KMS-11 (cell line): ENCODE measurements at regions not wholly inside any gene's neighbourhood (a gene's known extent, or its start where the extent isn't known, plus 50 kb on each side); places are given as distances from the start of the nearest gene placed in this dataset.

Experiments used
- H2AFZ ChIP-seq: fragments of 200-600 bp; sonication (generic); 2 replicates; pipeline ENCODE4 v1.6.1; 2016; ENCODE audit warnings: antibody characterized with exemption, mixed run types, low read depth
- H3K27ac ChIP-seq: fragments of 200-600 bp; sonication (generic); 2 replicates; pipeline ENCODE4 v1.6.1; 2016; ENCODE audit warnings: mild to moderate bottlenecking, mixed run types
- H3K27me3 ChIP-seq: fragments of 200-600 bp; sonication (generic); 2 replicates; pipeline ENCODE4 v1.6.1; 2017; ENCODE audit warnings: mild to moderate bottlenecking, low read depth, mixed run types, moderate library complexity; ENCODE audit not compliant: insufficient read depth
- H3K36me3 ChIP-seq: fragments of 200-600 bp; sonication (generic); 2 replicates; pipeline ENCODE4 v1.6.1; 2017; ENCODE audit warnings: mild to moderate bottlenecking, mixed run types; ENCODE audit not compliant: insufficient read depth
- H3K4me1 ChIP-seq: fragments of 200-600 bp; sonication (generic); 2 replicates; pipeline ENCODE4 v1.6.1; 2016; ENCODE audit warnings: mild to moderate bottlenecking, low read depth, mixed run types; ENCODE audit not compliant: poor library complexity, severe bottlenecking
- H3K4me2 ChIP-seq: fragments of 200-600 bp; sonication (generic); 2 replicates; pipeline ENCODE4 v1.7.0; 2016; ENCODE audit warnings: mild to moderate bottlenecking, mixed run types
- H3K4me3 ChIP-seq: fragments of 200-600 bp; sonication (generic); IDR thresholded peaks from 2 replicates; pipeline ENCODE4 v1.6.1; 2017; ENCODE audit warnings: low read depth, low read length, mixed read lengths; ENCODE audit not compliant: insufficient read depth
- H3K79me2 ChIP-seq: fragments of 200-600 bp; sonication (generic); 2 replicates; pipeline ENCODE4 v1.6.1; 2016; ENCODE audit warnings: low read depth, mixed run types; ENCODE audit not compliant: insufficient read depth
- H3K9ac ChIP-seq: fragments of 200-600 bp; sonication (generic); 2 replicates; pipeline ENCODE4 v1.6.1; 2016; ENCODE audit warnings: mild to moderate bottlenecking, mixed run types
- H4K20me1 ChIP-seq: fragments of 200-600 bp; sonication (generic); 2 replicates; pipeline ENCODE4 v1.6.1; 2016; ENCODE audit warnings: mild to moderate bottlenecking, mixed run types; ENCODE audit not compliant: insufficient read depth
- TF ChIP-seq, protein P1 (sequence below): fragments of 200-600 bp; sonication (generic); conservative IDR thresholded peaks from 2 replicates; pipeline ENCODE4 v1.6.1; 2017; ENCODE audit warnings: low read depth, mild to moderate bottlenecking, antibody characterized with exemption, low read length, moderate library complexity, mixed read lengths

DNA sequence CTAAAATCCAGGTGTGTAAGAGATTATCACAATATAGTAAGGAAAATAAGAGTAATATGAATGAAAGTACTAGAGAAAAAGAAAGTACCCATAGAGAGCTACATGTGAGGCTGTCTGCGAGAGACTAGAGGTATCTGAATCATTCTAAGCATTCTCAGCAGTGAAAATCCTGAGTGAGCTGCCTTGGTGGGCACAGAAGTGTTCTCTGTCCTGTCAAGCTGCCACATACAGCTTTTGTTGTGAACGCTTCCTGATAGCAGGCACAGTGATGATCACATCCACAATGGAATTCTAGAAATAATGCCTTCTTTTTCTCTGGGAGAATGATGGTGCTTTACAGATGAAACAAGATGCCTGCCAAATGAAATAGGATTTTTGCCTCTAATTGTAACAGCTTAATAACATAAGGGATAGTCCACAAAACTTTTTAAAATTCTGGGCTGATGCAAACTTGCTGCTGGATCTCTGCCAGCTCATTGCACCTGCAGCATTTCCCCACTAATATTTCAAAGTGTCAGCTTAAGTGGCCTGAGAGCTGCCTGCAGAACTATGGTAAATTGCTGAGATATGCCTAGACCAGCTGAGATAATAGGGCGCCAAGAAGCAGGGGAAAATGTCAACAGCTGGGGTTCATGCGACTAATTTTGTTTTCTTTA lies 620.5 kb downstream of the DOK5 start:
- Histone ChIP-seq H3K27me3 (no peaks in the 10 kb centered on the region), H3K36me3 (no peaks in the 10 kb centered on the region), H3K4me2 (peak overlapping the region; percentile 68), H3K4me3 (no peak overlapping the region), H4K20me1 (no peaks in the 10 kb centered on the region), H3K79me2 (no peaks in the 10 kb centered on the region), H3K4me1 (peaks cover 45% of the 10 kb centered on the region), H3K27ac (peak overlapping the region; percentile 60), H2AFZ (peak overlapping the region; percentile 21; the same call in 1 of the 2 replicates), H3K9ac (no peak overlapping the region)
- TF ChIP-seq, protein P1, sequence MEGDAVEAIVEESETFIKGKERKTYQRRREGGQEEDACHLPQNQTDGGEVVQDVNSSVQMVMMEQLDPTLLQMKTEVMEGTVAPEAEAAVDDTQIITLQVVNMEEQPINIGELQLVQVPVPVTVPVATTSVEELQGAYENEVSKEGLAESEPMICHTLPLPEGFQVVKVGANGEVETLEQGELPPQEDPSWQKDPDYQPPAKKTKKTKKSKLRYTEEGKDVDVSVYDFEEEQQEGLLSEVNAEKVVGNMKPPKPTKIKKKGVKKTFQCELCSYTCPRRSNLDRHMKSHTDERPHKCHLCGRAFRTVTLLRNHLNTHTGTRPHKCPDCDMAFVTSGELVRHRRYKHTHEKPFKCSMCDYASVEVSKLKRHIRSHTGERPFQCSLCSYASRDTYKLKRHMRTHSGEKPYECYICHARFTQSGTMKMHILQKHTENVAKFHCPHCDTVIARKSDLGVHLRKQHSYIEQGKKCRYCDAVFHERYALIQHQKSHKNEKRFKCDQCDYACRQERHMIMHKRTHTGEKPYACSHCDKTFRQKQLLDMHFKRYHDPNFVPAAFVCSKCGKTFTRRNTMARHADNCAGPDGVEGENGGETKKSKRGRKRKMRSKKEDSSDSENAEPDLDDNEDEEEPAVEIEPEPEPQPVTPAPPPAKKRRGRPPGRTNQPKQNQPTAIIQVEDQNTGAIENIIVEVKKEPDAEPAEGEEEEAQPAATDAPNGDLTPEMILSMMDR = no peak

GRCh38 chr20:55094353-55094861 lies 619.0 kb downstream of the DOK5 start:
- H3K9ac ChIP-seq = no peak overlapping the region
- H3K4me1 ChIP-seq = peaks cover 45% of the 10 kb centered on the region
- H3K79me2 ChIP-seq = no peaks in the 10 kb centered on the region
- TF ChIP-seq, protein P1 = no peak
- no peak overlapping the region for H3K27ac ChIP-seq
- H4K20me1 ChIP-seq = no peaks in the 10 kb centered on the region
- no peaks in the 10 kb centered on the region for H3K27me3 ChIP-seq
- no peak overlapping the region for H3K4me2 ChIP-seq
- H3K4me3 ChIP-seq = no peak overlapping the region
- H2AFZ ChIP-seq = no peak overlapping the region; the same call in 1 of the 2 replicates
- no peaks in the 10 kb centered on the region for H3K36me3 ChIP-seq

- Histone ChIP-seq H3K4me3 (no peak overlapping the region), H3K9ac (no peak overlapping the region), H2AFZ (no peak overlapping the region), H3K4me1 (peaks cover 14% of the 10 kb centered on the region), H3K4me2 (no peak overlapping the region), H4K20me1 (no peaks in the 10 kb centered on the region), H3K27ac (no peak overlapping the region), H3K36me3 (no peaks in the 10 kb centered on the region), H3K79me2 (no peaks in the 10 kb centered on the region), H3K27me3 (no peaks in the 10 kb centered on the region)
- TF ChIP-seq, protein P1 = no peak
Observed at GRCh38 chr20:55090286-55090685, 614.9 kb downstream of the DOK5 start.

GRCh38 chr20:55086421-55086820 lies 611.0 kb downstream of the DOK5 start:
- Histone ChIP-seq H4K20me1 (no peaks in the 10 kb centered on the region), H3K9ac (no peak overlapping the region), H3K27ac (no peak overlapping the region), H3K27me3 (no peaks in the 10 kb centered on the region), H3K4me1 (no peaks in the 10 kb centered on the region), H3K4me3 (no peak overlapping the region), H2AFZ (no peak overlapping the region), H3K4me2 (no peak overlapping the region), H3K36me3 (no peaks in the 10 kb centered on the region), H3K79me2 (no peaks in the 10 kb centered on the region)
- TF ChIP-seq, protein P1 = no peak
